Activated naive CD4-positive, alpha-beta T cell treated with anti-CD3 and anti-CD28 coated beads, Interleukin-2, amount 10 ng/mL, durations not matched to agents 7 days and 5 days (primary cell): ENCODE measurements at regions not wholly inside any gene's neighbourhood (a gene's known extent, or its start where the extent isn't known, plus 50 kb on each side); places are given as distances from the start of the nearest gene placed in this dataset.

Experiments
- CTCF ChIA-PET: fragments of 350-600 bp; sonication (Branson Sonifier 250); formaldehyde crosslinking; loops from one replicate; lab custom pipeline; 2021; ENCODE audit warnings: antibody characterized with exemption; lab: Charles Lee
- DNase-seq: peaks from one replicate; pipeline ENCODE4 v3.0.0-alpha.2; 2020
- H3K27ac Mint-ChIP-seq: one replicate; pipeline ENCODE4 v1.8.0; 2021; ENCODE audit warnings: mild to moderate bottlenecking, moderate library complexity, mixed read lengths
- H3K27me3 Mint-ChIP-seq: one replicate; pipeline ENCODE4 v1.8.0; 2021; ENCODE audit warnings: mild to moderate bottlenecking, mixed read lengths
- H3K36me3 Mint-ChIP-seq: one replicate; pipeline ENCODE4 v1.8.0; 2021; ENCODE audit warnings: mixed read lengths
- H3K4me1 Mint-ChIP-seq: one replicate; pipeline ENCODE4 v1.8.0; 2021; ENCODE audit warnings: mixed read lengths
- H3K4me3 Mint-ChIP-seq: one replicate; pipeline ENCODE4 v1.8.0; 2021; ENCODE audit warnings: mild to moderate bottlenecking, moderate library complexity, mixed read lengths
- H3K9me3 Mint-ChIP-seq: one replicate; pipeline ENCODE4 v1.8.0; 2021; ENCODE audit warnings: mixed read lengths

DNA sequence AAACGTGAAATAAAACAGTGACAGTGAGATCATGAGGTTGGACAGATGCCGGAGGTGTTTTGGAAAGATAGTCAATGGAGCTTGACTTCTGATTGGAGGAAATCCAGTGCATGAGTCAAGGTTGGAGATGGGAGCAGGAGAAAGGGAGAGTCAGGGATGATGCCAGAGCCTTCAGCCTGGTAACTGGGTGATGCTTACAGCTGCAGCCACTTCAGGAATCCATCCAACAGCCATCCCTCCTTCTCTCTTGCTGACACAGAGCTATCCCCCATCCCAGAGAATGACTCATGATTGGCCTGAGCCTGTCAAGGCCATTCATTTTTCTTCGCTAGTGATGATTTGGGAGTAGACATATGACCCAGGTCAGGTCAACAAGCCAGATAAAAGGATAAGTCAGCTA is 112.8 kb downstream of the SAMD5 start:
- Mint-ChIP-seq H3K9me3 (no peaks in the 10 kb centered on the region), H3K36me3 (no peaks in the 10 kb centered on the region), H3K4me3 (no peak overlapping the region), H3K27me3 (no peaks in the 10 kb centered on the region), H3K27ac (no peak overlapping the region), H3K4me1 (no peaks in the 10 kb centered on the region)
- CTCF ChIA-PET, result no interaction called here
- DNase-seq, result no peak

DNA sequence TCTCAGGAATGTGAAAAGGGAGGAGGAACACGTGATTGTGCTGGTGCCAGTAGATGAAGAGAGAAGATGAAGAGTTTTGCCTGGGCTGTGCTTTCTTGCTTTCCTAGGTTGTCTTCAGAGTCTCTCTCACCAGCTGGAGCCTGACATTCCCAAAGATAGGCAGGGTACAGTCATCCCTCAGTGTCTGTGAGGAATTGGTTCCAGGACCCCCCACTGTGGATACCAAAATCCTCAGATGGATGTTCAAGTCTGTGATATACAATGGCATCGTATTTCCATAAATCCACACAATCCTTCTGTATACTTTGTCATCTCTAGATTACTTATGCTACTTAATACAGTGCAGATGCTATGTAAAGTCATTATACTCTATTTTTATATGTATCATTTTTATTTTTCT is 113.5 kb downstream of the SAMD5 start:
- H3K27me3 Mint-ChIP-seq, result no peaks in the 10 kb centered on the region
- no peak overlapping the region for H3K27ac Mint-ChIP-seq
- no peaks in the 10 kb centered on the region for H3K36me3 Mint-ChIP-seq
- no peak for DNase-seq
- CTCF ChIA-PET, result no interaction called here
- H3K4me1 Mint-ChIP-seq, result no peaks in the 10 kb centered on the region
- H3K9me3 Mint-ChIP-seq, result no peaks in the 10 kb centered on the region
- no peak overlapping the region for H3K4me3 Mint-ChIP-seq

DNA sequence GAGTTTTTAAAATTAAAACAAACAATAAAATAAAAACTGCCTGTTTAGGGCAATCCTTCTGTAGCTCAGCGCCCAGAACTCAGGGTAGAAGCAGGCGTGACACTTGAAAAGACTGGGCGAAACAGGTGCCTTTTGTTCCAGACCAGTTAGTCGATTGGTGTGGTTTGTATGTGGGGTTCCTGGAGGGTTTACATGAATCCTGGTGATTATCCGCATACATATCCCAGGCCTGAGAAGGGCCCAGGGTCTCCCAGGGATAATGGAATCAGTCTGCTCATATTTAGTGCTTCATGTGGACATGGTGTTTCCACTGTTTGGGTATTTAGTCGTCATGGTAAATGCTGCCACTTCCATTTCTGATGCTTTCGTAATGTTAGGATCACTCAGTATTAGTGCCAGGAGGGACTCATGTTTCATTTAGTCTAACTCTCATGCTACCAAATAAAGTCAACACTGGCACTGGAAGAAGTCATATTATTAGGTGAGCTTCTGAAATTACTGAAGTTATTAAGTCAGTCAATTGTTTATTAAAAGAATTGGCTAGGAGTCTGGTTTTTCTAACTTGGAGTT is 116.5 kb downstream of the SAMD5 start:
- H3K4me3 Mint-ChIP-seq, result no peak overlapping the region
- H3K36me3 Mint-ChIP-seq, result no peaks in the 10 kb centered on the region
- CTCF ChIA-PET, result interaction anchor here (0.7 kb wide), 1 partner anchor 45 kb away, joined by 3 read pairs; no protein-coding TSS in a partner anchor
- no peaks in the 10 kb centered on the region for H3K27me3 Mint-ChIP-seq
- DNase-seq, result no peak
- H3K9me3 Mint-ChIP-seq, result no peaks in the 10 kb centered on the region
- H3K4me1 Mint-ChIP-seq, result no peaks in the 10 kb centered on the region
- no peak overlapping the region for H3K27ac Mint-ChIP-seq

DNA sequence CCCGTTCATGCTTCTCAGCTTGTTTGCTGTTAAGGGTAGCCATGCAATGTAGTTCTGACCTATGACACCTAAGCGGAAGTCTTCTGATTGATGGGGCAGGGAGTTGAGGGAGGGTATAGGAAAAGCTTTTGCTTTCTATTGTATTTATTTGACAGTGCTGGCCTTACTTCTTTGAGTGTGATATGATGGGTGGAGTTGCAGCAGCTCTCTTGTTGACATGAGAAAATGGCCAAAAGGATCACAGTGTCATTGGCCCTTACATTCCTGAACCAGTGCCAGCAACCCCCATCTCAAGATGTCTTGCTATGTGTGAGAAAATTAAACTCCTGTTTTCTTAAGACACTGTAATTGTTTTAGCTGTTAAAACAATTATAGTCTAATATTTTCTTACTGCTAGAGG is 117.5 kb downstream of the SAMD5 start:
- no peaks in the 10 kb centered on the region for H3K9me3 Mint-ChIP-seq
- H3K27me3 Mint-ChIP-seq, result no peaks in the 10 kb centered on the region
- no peak overlapping the region for H3K4me3 Mint-ChIP-seq
- no peak for DNase-seq
- no peaks in the 10 kb centered on the region for H3K4me1 Mint-ChIP-seq
- H3K27ac Mint-ChIP-seq, result no peak overlapping the region
- no peaks in the 10 kb centered on the region for H3K36me3 Mint-ChIP-seq
- CTCF ChIA-PET, result no interaction called here

DNA sequence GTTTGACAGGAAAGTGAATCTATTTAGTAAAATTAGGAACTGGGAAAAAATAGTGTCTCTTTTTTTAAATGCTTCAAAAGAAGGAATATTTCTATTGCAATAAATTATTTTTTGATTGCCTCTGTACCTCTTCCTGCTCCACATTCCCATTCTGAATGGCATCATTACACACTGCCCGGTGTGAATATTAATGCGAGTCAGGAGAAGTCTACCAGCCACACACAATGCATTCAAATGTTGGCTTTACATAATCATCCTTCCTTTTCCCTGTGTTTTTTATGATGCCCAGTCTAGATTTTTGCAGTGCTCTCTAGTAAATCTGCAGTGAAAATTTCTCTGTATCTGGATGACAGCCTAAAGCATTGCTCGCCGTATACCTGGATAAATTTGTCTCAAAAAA is 118.9 kb downstream of the SAMD5 start:
- Mint-ChIP-seq H3K4me3 (no peak overlapping the region), H3K9me3 (no peaks in the 10 kb centered on the region), H3K4me1 (no peaks in the 10 kb centered on the region), H3K27ac (no peak overlapping the region), H3K27me3 (no peaks in the 10 kb centered on the region), H3K36me3 (no peaks in the 10 kb centered on the region)
- CTCF ChIA-PET, result no interaction called here
- no peak for DNase-seq

DNA sequence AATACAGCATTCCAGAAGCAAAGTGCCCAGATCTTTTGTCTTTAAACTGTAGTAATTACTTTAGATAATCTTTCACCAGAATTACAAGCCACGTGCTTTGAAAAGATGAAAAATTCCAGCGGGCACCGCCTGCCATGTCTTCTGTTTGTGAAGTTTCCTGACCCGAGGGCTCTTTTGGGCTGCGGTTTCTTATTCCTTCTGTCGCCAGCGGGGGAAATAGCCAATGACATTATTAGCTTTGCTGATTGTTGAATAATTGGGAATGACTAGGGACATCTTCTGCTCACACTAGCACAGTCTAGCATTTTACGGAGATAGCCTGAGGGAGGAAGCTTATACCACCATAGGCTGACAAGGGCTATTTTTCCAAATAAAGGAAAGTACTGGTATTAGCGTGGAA is 124.7 kb downstream of the SAMD5 start:
- Mint-ChIP-seq H3K4me3 (no peak overlapping the region), H3K36me3 (no peaks in the 10 kb centered on the region), H3K9me3 (peaks cover 5% of the 10 kb centered on the region), H3K27me3 (no peaks in the 10 kb centered on the region), H3K4me1 (no peaks in the 10 kb centered on the region), H3K27ac (no peak overlapping the region)
- CTCF ChIA-PET, result no interaction called here
- no peak for DNase-seq

DNA sequence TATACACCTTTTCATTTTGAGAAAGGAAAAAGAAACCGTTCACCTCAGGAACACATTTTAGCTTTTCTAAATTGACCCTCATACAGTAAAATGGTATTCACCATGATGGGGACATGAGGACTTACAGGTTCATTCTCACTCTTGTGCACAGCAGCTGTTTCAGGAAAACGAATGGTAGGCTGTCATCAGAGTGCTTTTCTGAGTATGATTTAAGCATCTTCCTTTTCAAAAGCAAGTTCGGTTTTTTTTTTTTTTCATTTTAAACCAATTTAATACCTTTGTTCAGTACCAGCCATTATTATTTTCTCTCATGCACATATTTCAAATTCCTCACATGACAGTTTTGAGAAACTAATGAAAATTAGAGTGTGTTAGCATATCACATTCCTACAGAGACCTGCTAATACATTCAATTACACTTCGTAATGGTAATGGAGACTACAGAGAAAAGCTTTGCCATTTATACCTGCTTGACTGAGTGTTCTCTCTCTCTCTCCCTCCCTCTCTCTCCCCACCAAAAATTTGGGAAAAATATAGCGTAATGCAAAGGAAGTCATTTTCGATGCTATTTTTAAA is 129.2 kb downstream of the SAMD5 start:
- Mint-ChIP-seq H3K27ac (no peak overlapping the region), H3K9me3 (peaks cover 5% of the 10 kb centered on the region), H3K4me3 (no peak overlapping the region), H3K4me1 (no peaks in the 10 kb centered on the region), H3K27me3 (no peaks in the 10 kb centered on the region), H3K36me3 (no peaks in the 10 kb centered on the region)
- CTCF ChIA-PET, result no interaction called here
- DNase-seq, result no peak

DNA sequence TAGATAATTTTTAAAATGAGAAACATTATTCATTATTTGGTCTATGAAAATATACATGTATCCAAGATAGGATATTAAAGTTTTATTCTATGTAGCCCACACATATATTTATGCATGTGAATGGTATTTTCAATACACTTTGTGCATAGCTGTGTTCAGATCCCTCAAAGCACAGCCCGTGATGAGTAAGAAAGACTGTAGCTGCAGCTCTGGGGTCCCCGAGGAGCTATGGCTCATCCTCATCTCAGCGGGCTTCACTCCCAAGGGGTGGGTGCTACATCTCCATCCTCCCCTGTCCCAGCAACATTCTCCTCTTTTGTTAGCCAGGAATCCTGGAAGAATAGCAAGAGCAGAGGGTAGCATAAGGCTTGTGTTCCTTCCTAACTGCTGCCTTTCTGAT is 130.8 kb downstream of the SAMD5 start:
- H3K27me3 Mint-ChIP-seq, result no peaks in the 10 kb centered on the region
- H3K4me3 Mint-ChIP-seq, result no peak overlapping the region
- no peaks in the 10 kb centered on the region for H3K36me3 Mint-ChIP-seq
- CTCF ChIA-PET, result no interaction called here
- DNase-seq, result no peak
- H3K27ac Mint-ChIP-seq, result no peak overlapping the region
- H3K4me1 Mint-ChIP-seq, result no peaks in the 10 kb centered on the region
- peaks cover 3% of the 10 kb centered on the region for H3K9me3 Mint-ChIP-seq

DNA sequence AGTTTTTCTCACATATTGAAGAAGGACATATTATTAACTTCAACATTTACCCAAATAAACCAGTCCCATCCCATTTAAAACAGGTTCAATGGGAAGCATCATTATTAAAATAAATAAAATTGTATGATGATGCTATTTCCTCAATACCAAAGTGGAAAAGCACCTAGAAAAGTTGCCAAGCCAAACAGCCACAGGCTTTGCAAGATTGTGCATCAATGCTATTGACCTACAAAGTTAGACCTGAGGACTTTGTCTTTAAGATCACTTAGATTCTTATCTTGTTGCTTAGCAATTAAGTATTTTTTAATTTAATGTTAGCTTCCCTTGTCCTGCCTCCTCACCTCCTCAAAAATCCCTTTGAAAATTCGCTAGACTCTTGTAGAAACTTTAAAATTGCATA is 132.1 kb downstream of the SAMD5 start:
- no peak for DNase-seq
- Mint-ChIP-seq H3K4me3 (no peak overlapping the region), H3K36me3 (no peaks in the 10 kb centered on the region), H3K9me3 (no peaks in the 10 kb centered on the region), H3K4me1 (no peaks in the 10 kb centered on the region), H3K27me3 (no peaks in the 10 kb centered on the region), H3K27ac (no peak overlapping the region)
- CTCF ChIA-PET, result no interaction called here

DNA sequence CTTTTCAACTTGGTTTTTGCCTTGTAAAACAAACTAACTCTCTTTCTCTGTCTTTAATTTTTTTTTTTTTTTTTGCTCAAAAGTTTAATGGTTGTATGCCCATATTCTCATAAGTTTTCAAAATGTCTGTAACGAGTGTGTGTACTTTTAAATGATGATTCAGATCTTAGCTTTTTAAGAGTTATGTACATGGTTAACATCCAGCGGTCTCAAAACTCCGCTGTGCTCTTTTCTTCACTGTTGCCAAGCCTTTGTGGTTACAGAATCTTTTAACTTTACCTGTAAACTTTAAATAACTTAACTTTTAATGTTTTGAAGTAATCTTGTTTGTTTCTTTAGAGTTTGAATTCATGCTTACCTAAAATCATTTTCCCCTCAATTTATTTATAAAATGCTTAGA is 133.0 kb downstream of the SAMD5 start:
- H3K4me3 Mint-ChIP-seq, result no peak overlapping the region
- no peaks in the 10 kb centered on the region for H3K27me3 Mint-ChIP-seq
- no peaks in the 10 kb centered on the region for H3K36me3 Mint-ChIP-seq
- H3K9me3 Mint-ChIP-seq, result no peaks in the 10 kb centered on the region
- no peak overlapping the region for H3K27ac Mint-ChIP-seq
- H3K4me1 Mint-ChIP-seq, result no peaks in the 10 kb centered on the region
- CTCF ChIA-PET, result no interaction called here
- no peak for DNase-seq

DNA sequence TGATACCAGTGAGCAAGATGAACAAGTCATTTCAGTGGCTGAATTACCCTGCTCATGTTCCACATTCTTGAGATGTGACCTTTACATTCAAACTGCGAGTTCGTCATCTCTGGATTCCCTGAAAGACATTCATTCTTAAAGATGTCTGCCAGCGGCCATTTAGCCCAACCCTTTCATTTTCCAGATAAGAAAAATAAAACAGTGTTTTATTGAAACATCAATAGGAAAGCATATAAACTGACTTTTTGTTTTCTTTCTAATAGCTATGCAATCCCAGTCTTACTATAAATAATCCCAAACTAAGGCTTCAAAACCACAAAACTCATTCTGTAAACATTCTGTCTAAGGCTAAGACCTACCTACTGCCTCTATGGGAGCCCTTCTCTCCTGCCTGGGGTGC is 134.0 kb downstream of the SAMD5 start:
- Mint-ChIP-seq H3K4me3 (no peak overlapping the region), H3K27me3 (no peaks in the 10 kb centered on the region), H3K9me3 (no peaks in the 10 kb centered on the region), H3K36me3 (no peaks in the 10 kb centered on the region), H3K27ac (no peak overlapping the region), H3K4me1 (no peaks in the 10 kb centered on the region)
- DNase-seq, result no peak
- CTCF ChIA-PET, result no interaction called here

DNA sequence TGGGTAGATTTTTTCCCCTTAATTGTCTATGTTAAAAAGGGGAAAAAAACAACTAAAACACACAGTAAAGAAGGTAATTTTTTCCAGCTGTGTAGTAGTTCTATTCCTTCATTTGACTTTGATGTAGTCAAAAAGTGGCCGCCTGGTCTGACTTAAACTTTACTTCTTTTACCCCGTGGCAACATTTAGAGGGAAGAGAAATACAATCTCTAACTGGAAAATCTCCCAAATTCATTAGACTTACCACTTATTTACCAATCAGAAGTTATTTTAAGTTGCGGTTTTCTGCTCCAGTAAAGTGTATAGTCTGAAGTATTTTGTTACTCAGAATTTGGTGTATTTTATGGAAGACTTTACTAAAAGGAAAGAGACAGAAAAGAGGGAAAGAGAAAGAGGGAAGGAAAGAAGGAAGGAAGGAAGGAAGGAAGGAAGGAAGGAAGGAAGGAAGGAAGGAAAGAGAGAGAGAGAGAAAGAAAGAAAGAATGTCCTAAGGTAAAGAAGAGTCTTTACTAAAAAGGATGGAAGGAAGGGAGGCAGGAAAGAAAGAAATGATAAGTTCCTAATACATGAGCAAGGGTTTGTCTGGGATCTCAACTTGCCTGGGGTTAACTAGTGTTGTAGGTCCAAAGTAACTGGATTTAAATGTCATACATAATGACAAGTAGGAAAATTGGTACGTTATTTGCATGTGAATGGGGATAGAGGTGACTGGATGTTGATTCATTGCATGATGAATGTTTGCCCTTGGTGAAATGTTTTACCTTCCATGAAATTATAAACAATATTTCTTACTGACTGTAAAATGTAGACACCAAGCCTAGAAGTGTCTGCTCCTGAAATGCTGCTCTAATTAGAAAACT is 135.1 kb downstream of the SAMD5 start:
- no peaks in the 10 kb centered on the region for H3K27me3 Mint-ChIP-seq
- no peak for DNase-seq
- no peaks in the 10 kb centered on the region for H3K36me3 Mint-ChIP-seq
- CTCF ChIA-PET, result no interaction called here
- no peaks in the 10 kb centered on the region for H3K9me3 Mint-ChIP-seq
- no peak overlapping the region for H3K27ac Mint-ChIP-seq
- no peaks in the 10 kb centered on the region for H3K4me1 Mint-ChIP-seq
- no peak overlapping the region for H3K4me3 Mint-ChIP-seq

DNA sequence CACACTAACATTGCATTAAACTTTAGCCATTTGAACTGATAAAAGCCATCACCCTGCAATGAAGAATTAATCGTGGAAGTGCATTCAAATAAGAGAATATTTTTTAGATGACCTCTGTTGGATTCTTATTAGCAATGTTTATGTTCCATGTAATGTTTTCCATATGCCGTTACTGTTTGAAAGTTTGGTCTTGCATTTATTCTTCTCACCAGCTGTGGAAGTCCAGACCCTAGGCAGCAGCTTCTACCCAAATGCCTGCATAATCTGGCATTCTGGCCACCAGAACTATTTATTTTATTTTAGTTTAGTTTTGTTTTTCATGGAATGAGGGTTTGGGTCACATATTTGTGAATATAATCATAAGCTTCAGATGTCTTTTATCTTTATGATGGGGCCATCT is 140.4 kb downstream of the SAMD5 start:
- Mint-ChIP-seq H3K4me3 (no peak overlapping the region), H3K36me3 (no peaks in the 10 kb centered on the region), H3K4me1 (no peaks in the 10 kb centered on the region), H3K27ac (no peak overlapping the region), H3K27me3 (no peaks in the 10 kb centered on the region), H3K9me3 (no peaks in the 10 kb centered on the region)
- CTCF ChIA-PET, result no interaction called here
- no peak for DNase-seq

DNA sequence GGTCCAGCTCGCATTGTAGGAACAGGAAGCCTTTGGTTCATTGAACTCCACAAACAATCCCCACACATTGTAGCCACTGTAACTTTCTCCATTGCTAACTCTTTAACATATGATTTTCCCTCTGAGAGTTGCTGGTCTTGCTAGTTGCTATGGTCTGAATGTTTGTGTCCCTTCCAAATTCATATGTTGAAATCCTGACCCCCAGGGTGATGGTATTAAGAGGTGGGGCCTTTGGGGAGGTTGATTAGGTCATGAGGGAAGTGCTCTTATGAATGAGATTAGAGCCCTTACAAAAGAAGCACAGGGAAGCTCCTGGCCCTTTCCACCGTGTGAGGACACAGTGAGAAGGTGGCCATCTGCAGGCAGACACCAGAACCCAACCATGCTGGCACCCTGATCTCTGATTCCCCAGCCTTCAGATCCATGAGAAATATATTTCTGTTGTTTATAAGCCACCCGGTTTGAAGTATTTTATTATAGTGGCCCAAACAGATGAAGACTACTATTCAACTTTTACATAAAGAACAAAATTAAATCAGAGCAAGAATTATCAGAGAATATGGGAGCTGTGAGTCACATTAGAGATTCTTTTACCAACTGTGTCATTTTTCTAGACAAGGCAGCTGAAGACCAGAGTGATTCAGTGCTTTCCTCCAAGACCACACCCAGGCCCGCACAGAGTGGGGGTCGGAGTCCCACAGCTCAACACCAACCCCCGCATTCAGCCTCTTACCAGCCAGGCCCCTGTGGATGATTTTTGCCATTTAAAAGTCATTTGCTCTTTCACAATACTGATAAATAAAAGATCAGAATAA is 143.0 kb downstream of the SAMD5 start:
- DNase-seq, result no peak
- Mint-ChIP-seq H3K27me3 (no peaks in the 10 kb centered on the region), H3K27ac (no peak overlapping the region), H3K4me1 (no peaks in the 10 kb centered on the region), H3K4me3 (no peak overlapping the region), H3K9me3 (no peaks in the 10 kb centered on the region), H3K36me3 (no peaks in the 10 kb centered on the region)
- CTCF ChIA-PET, result no interaction called here
